ENCODE measurements at regions not wholly inside any gene's neighbourhood (a gene's known extent, or its start where the extent isn't known, plus 50 kb on each side); places are given as distances from the start of the nearest gene placed in this dataset.

GRCh38 chr12:60337839-60338549 lies 742.2 kb downstream of the SLC16A7 start:
- no peak for DNase-seq
- in situ Hi-C loops (cut with HindIII; ENCODE audit: low pct_ligation_motif_present, low pct_unique_long_range_greater_than_20kb, low sequenced_read_pairs): no loop called here

DNA sequence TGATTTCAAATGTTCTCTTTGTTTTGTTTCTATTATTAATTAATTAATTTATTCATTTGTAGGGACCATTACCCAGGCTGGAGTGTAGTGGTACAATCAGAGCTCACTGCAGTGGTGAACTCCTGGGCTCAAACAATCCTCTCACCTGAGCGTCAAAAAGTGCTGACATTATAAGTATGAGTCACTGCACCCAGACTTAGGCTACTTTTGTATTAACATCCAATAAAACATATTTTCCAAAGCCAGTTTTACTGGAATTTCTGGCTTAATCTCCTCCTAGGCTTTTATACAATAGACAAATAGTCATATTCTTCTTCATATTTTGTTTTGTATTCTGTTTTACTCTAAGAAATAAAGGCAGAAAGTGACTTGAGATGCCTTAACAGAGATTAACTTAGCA lies 749.6 kb downstream of the SLC16A7 start:
- DNase-seq: no peak
- in situ Hi-C loops (cut with HindIII; ENCODE audit: low pct_ligation_motif_present, low pct_unique_long_range_greater_than_20kb, low sequenced_read_pairs): no loop called here

DNA sequence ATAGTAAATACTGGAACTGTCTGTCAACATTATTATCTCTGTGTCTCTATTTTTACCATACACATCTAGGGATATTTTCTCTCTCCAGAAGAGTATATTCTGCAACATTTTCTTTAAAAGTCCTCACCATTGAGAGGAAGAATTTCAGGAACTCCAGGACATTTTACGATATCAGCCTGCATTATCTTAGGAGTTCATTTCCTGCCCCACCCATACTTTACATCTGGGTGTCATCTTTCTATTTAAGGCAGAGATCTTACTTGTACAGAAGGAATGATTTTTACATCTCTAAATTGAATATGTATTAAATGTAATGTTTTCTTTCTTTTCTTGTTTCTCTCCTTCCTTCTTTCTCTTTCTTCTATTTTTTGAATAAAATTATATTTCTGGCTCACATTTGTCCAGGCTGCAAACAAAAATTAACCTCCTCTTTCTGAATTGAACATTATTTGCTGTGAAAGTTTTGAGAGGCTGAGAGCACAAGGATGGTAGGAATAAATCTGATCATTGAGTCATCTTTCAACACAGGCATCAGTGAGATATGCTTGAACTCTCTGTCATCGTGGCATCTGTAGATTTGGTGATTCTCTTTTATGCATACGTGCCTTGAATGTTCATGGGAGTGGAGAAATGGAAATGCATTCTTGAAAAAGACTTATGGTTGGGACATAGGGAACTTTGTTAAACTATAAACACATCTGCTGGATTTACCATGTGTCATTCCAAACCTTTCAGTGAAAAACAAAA lies 753.6 kb downstream of the SLC16A7 start:
- no peak for DNase-seq
- in situ Hi-C loops (cut with HindIII; ENCODE audit: low pct_ligation_motif_present, low pct_unique_long_range_greater_than_20kb, low sequenced_read_pairs): no loop called here

DNA sequence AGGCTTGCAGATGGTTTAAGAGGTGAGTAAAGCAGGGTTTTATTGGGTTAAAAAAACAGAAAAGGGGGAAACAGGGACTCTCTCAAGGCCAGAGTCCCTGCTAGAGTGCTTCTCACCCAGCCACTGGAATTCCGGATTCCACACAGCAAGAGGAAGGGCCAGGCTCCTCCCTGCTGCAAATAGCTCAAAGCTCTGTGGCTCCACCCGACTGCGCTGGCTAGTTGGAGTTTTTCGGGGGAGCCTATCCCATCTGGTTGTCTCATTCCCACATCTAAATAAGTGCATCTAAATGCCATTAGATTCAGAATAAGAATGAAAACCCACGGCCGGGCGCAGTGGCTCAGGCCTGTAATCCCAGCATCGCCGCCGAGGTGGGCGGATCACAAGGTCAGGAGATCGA lies 791.5 kb downstream of the SLC16A7 start:
- DNase-seq: no peak
- in situ Hi-C loops (cut with HindIII; ENCODE audit: low pct_ligation_motif_present, low pct_unique_long_range_greater_than_20kb, low sequenced_read_pairs): no loop called here

DNA sequence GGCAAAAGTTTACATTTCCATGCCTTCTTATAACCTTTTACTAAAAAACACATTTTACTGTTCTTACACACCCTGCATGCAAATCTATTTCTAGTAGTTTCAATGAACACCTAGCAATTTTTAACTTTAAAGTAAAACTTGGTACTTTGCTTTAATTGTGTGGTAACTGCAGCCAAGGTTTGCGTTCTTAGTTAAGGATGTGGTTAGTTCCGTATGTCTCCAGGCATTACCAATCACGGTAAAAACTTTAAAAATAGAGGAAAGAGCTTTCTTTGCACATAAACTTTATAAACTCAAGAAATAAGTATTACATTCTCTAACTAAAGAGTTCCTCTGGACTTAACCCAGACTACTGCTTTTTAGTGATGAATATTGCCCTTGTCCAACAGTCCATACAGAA lies 795.2 kb downstream of the SLC16A7 start:
- DNase-seq: no peak
- in situ Hi-C loops (cut with HindIII; ENCODE audit: low pct_ligation_motif_present, low pct_unique_long_range_greater_than_20kb, low sequenced_read_pairs): no loop called here

GRCh38 chr12:60391791-60392190 lies 796.0 kb downstream of the SLC16A7 start:
- in situ Hi-C loops (cut with HindIII; ENCODE audit: low pct_ligation_motif_present, low pct_unique_long_range_greater_than_20kb, low sequenced_read_pairs): no loop called here
- no peak for DNase-seq

DNA sequence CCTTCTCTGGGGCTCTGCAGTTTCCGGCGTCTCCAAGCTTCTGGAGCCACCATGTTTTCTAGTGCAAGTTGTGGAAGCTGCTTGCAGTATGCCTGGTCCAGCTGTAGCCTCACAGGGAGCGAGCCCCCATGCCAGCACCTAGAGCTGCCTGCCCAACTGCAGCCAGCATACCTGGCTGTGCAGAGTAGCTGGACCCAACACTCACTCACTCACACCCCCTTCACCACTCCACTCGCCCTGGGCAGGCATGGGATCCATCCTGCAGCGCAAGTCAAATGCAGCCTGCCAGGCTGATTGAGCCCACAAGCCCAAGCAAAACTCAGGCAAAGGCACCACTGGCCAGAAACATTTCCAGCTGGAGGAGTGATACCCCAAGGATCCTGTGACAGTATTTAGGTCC lies 797.3 kb downstream of the SLC16A7 start:
- in situ Hi-C loops (cut with HindIII; ENCODE audit: low pct_ligation_motif_present, low pct_unique_long_range_greater_than_20kb, low sequenced_read_pairs): no loop called here
- DNase-seq: no peak

DNA sequence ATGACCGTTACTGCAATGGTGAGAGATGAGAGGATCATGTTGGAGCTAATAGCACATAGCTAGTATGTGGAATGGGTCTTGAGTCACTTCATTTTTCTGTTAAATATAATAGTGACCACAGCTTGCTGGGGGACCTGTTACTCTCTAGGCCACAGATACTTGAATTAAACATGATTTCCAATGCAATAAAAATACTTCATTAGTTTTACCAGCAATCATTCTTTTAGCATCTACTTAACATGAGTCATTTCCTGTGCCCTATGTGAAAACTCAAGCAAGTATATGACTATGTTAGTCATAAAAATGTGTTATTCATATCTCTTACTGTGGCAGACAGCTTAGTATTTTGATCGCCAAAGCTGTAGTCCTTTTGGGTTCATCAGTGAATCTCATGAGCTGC lies 798.8 kb downstream of the SLC16A7 start:
- in situ Hi-C loops (cut with HindIII; ENCODE audit: low pct_ligation_motif_present, low pct_unique_long_range_greater_than_20kb, low sequenced_read_pairs): no loop called here
- DNase-seq: no peak

GRCh38 chr12:60398547-60398946 lies 802.7 kb downstream of the SLC16A7 start:
- in situ Hi-C loops (cut with HindIII; ENCODE audit: low pct_ligation_motif_present, low pct_unique_long_range_greater_than_20kb, low sequenced_read_pairs): no loop called here
- no peak for DNase-seq

GRCh38 chr12:60399064-60399463 lies 803.2 kb downstream of the SLC16A7 start:
- DNase-seq: no peak
- in situ Hi-C loops (cut with HindIII; ENCODE audit: low pct_ligation_motif_present, low pct_unique_long_range_greater_than_20kb, low sequenced_read_pairs): no loop called here

DNA sequence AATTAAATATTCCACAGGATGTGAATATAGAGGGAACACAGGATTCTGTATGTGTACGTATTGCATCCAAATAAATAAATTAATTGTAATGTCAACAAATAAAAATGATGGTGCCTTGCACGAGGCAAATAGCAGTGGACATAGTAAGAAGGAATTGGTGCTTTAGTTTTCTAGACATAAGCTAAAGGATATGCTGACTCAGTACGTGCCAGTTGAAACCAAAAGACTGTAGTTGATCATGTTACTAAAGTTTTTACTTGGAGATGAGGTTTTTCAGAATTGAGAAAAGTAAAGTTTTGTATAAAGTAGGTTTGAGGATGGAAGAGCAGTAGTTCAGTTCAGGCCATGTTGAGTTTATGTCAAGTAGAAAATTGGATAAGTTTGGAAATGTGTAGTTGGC lies 807.2 kb downstream of the SLC16A7 start:
- DNase-seq: no peak
- in situ Hi-C loops (cut with HindIII; ENCODE audit: low pct_ligation_motif_present, low pct_unique_long_range_greater_than_20kb, low sequenced_read_pairs): no loop called here

DNA sequence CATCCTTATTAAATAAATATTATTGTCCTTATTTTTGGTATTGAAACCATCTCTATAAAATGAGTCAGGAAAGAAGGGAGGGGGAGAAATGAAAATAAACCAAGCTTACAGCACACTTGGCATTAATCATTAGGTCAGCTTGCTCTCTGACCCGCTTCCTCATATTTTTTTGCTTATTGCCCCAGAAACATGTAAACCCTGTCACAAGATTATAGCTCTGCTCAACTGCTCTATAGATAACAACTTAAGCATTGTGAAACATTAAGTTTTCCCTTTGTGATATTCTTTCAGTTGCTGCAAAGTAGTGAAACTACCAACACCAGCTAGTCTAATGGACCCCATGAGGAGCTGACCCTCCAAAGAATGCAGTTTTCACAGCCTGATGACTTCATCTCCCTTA lies 819.5 kb downstream of the SLC16A7 start:
- in situ Hi-C loops (cut with HindIII; ENCODE audit: low pct_ligation_motif_present, low pct_unique_long_range_greater_than_20kb, low sequenced_read_pairs): no loop called here
- DNase-seq: no peak

DNA sequence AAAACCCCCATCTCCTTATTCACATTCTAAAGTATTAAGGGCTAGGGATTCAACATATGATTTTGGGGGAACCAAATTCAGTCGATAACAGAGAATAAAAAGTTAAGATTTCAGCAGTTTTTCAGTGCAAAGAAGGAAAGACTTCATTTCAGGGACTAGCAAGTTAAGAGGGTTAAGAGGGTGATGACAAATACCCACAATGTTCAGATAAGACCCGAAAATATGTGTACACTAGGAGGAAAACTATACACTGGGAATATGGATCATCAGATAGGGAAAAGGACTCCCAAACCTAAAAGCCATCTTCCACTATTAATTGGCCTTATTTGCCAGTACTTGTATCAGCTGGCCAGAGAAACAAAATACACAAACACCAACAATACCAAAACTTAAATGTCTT lies 824.2 kb downstream of the SLC16A7 start:
- in situ Hi-C loops (cut with HindIII; ENCODE audit: low pct_ligation_motif_present, low pct_unique_long_range_greater_than_20kb, low sequenced_read_pairs): no loop called here
- no peak for DNase-seq

- in situ Hi-C loops (cut with HindIII; ENCODE audit: low pct_ligation_motif_present, low pct_unique_long_range_greater_than_20kb, low sequenced_read_pairs): no loop called here
- DNase-seq: peak; percentile 29
Observed at GRCh38 chr12:60421741-60422140, 825.9 kb downstream of the SLC16A7 start.

GRCh38 chr12:60437297-60437696 lies 841.5 kb downstream of the SLC16A7 start:
- no peak for DNase-seq
- in situ Hi-C loops (cut with HindIII; ENCODE audit: low pct_ligation_motif_present, low pct_unique_long_range_greater_than_20kb, low sequenced_read_pairs): no loop called here

- in situ Hi-C loops (cut with HindIII; ENCODE audit: low pct_ligation_motif_present, low pct_unique_long_range_greater_than_20kb, low sequenced_read_pairs): no loop called here
Observed at GRCh38 chr12:60441577-60441976, 845.7 kb downstream of the SLC16A7 start.

GRCh38 chr12:60451457-60451856 lies 855.6 kb downstream of the SLC16A7 start:
- in situ Hi-C loops (cut with HindIII; ENCODE audit: low pct_ligation_motif_present, low pct_unique_long_range_greater_than_20kb, low sequenced_read_pairs): no loop called here
- no peak for DNase-seq

More at GRCh38 chr12:60441577-60441976, 845.7 kb downstream of the SLC16A7 start:
- DNase-seq: no peak

DNA sequence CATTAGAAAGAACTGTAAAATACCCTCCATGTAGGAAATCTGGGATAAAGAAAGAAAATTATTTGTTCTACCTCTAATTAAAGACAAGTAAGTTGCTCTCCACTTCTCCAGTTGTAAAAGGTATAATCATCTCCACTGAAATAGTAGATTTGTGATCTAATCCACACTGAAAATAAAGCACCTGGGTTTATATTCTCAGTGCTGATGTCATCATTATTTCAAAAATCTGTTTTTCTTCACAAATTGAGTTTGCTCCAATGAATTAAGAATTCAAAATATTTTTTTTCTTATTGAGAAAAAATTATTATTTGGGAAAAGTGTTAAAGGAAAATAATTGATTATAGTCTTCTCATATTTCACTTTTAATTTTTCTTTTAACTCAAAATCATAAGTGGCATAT lies 869.2 kb downstream of the SLC16A7 start:
- in situ Hi-C loops (cut with HindIII; ENCODE audit: low pct_ligation_motif_present, low pct_unique_long_range_greater_than_20kb, low sequenced_read_pairs): no loop called here
- DNase-seq: no peak

DNA sequence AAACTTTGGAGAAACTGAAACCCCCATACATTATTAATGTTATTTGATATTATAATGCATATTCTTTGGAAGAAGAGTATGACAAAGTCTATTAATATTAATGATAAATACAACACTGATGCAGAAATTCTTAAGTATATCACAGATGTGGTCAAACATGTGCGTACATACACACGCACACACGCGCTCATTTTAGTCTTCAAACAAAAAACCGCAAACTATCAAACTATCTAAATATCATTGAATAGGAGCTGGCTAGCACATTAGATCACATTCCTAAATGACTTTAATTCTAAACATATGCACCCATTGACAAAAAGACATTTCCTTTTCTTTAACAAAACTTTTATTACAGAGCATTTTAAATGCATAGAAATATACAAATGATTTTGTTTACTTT lies 872.7 kb downstream of the SLC16A7 start:
- no peak for DNase-seq
- in situ Hi-C loops (cut with HindIII; ENCODE audit: low pct_ligation_motif_present, low pct_unique_long_range_greater_than_20kb, low sequenced_read_pairs): no loop called here

GRCh38 chr12:60475825-60476224 lies 880.0 kb downstream of the SLC16A7 start:
- no peak for DNase-seq
- in situ Hi-C loops (cut with HindIII; ENCODE audit: low pct_ligation_motif_present, low pct_unique_long_range_greater_than_20kb, low sequenced_read_pairs): no loop called here

All from ACHN (cell line).